ENCODE measurements at regions not wholly inside any gene's neighbourhood (a gene's known extent, or its start where the extent isn't known, plus 50 kb on each side); places are given as distances from the start of the nearest gene placed in this dataset.
"Not testable (repeated sequence)": the region's sequence is repeated elsewhere in the genome, so short reads cannot be mapped to it uniquely, and the experiment has no call there.

GRCh38 chr18:73101977-73102376 lies 234.2 kb upstream of the NETO1 start:
- no peak for DNase-seq (ENCODE audit: low read depth)

GRCh38 chr18:73101491-73101890 lies 233.7 kb upstream of the NETO1 start:
- not testable (repeated sequence) for DNase-seq (ENCODE audit: low read depth)

GRCh38 chr18:73099759-73100158 lies 232.0 kb upstream of the NETO1 start:
- DNase-seq (ENCODE audit: low read depth) = no peak

GRCh38 chr18:73093687-73094250 lies 226.0 kb upstream of the NETO1 start:
- no peak for DNase-seq (ENCODE audit: low read depth)

GRCh38 chr18:73088445-73088844 lies 220.7 kb upstream of the NETO1 start:
- DNase-seq (ENCODE audit: low read depth) = no peak

GRCh38 chr18:73087282-73087977 lies 219.6 kb upstream of the NETO1 start:
- DNase-seq (ENCODE audit: low read depth) = no peak

GRCh38 chr18:73079920-73080319 lies 212.1 kb upstream of the NETO1 start:
- DNase-seq (ENCODE audit: low read depth) = no peak

GRCh38 chr18:73060666-73061288 lies 193.0 kb upstream of the NETO1 start:
- DNase-seq (ENCODE audit: low read depth) = no peak

GRCh38 chr18:73059280-73059679 lies 191.5 kb upstream of the NETO1 start:
- no peak for DNase-seq (ENCODE audit: low read depth)

- no peak for DNase-seq (ENCODE audit: low read depth)
These were observed 179.9 kb upstream of the NETO1 start for GRCh38 chr18:73047688-73048087.

- DNase-seq (ENCODE audit: low read depth) = no peak
These were observed 177.2 kb upstream of the NETO1 start for GRCh38 chr18:73045037-73045436.

GRCh38 chr18:73043611-73044010 lies 175.8 kb upstream of the NETO1 start:
- DNase-seq (ENCODE audit: low read depth) = no peak

- DNase-seq (ENCODE audit: low read depth) = no peak
These were observed 175.4 kb upstream of the NETO1 start for GRCh38 chr18:73043211-73043610.

- DNase-seq (ENCODE audit: low read depth) = no peak
These were observed 172.5 kb upstream of the NETO1 start for GRCh38 chr18:73040247-73040646.

- DNase-seq (ENCODE audit: low read depth) = no peak
These were observed 170.5 kb upstream of the NETO1 start for GRCh38 chr18:73038336-73038735.

- no peak for DNase-seq (ENCODE audit: low read depth)
These were observed 156.2 kb upstream of the NETO1 start for GRCh38 chr18:73023975-73024374.

GRCh38 chr18:73009691-73010090 lies 141.9 kb upstream of the NETO1 start:
- no peak for DNase-seq (ENCODE audit: low read depth)

GRCh38 chr18:73007915-73008308 lies 140.1 kb upstream of the NETO1 start:
- DNase-seq (ENCODE audit: low read depth) = no peak

GRCh38 chr18:73007195-73007914 lies 139.6 kb upstream of the NETO1 start:
- no peak for DNase-seq (ENCODE audit: low read depth)

- no peak for DNase-seq (ENCODE audit: low read depth)
These were observed 138.5 kb upstream of the NETO1 start for GRCh38 chr18:73006331-73006730.

- no peak for DNase-seq (ENCODE audit: low read depth)
These were observed 136.5 kb upstream of the NETO1 start for GRCh38 chr18:73004260-73004659.

GRCh38 chr18:72999971-73000607 lies 132.3 kb upstream of the NETO1 start:
- no peak for DNase-seq (ENCODE audit: low read depth)

All from stromal cell of bone marrow (primary cell).